GM19025 (cell line): ENCODE measurements at regions not wholly inside any gene's neighbourhood (a gene's known extent, or its start where the extent isn't known, plus 50 kb on each side); places are given as distances from the start of the nearest gene placed in this dataset.
A peak's percentile ranks its signal among the peaks of the same experiment; 100 is the strongest.

Source experiments
- ATAC-seq: cut with Tn5 transposase; IDR thresholded peaks from one replicate; pipeline ENCODE4 v1.9.1; 2021; ENCODE audit warnings: mild to moderate bottlenecking, low read depth, moderate library complexity; ENCODE audit not compliant: unreplicated experiment

GRCh38 chr16:73304008-73304774 lies 256.3 kb upstream of the ZFHX3 start:
- ATAC-seq: no peak

GRCh38 chr16:73302942-73303341 lies 255.0 kb upstream of the ZFHX3 start:
- no peak for ATAC-seq

DNA sequence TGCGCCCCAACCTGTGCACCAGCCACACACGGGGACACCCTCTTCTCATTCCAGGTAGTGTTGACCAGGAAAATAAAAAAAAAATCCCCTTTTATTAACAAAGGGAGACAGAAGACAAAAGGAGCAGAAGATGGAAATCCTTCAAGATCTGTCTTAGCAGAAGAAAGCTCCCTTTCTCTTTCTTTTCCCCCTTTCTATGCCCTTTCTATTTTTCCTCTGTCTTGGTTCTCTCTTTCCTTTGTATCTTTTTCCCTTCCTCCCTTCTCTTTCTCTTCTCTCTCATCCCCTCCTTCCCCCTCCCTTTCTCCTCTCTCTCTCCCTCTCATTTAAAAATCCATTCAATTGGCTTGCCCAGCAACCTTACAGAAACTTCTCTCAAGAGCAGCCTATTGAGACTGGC lies 254.1 kb upstream of the ZFHX3 start:
- ATAC-seq: no peak

- ATAC-seq: no peak
Observed at GRCh38 chr16:73299346-73299745, 251.4 kb upstream of the ZFHX3 start.

- ATAC-seq: peak; percentile 78
Observed at GRCh38 chr16:73298562-73298961, 250.6 kb upstream of the ZFHX3 start.

- no peak for ATAC-seq
Observed at GRCh38 chr16:73290258-73290657, 242.3 kb upstream of the ZFHX3 start.

- ATAC-seq: peak; percentile 93
Observed at GRCh38 chr16:73289232-73289631, 241.3 kb upstream of the ZFHX3 start.

GRCh38 chr16:73288520-73288919 lies 240.6 kb upstream of the ZFHX3 start:
- no peak for ATAC-seq

GRCh38 chr16:73287859-73288405 lies 240.0 kb upstream of the ZFHX3 start:
- no peak for ATAC-seq

- no peak for ATAC-seq
Observed at GRCh38 chr16:73286346-73287267, 238.7 kb upstream of the ZFHX3 start.

DNA sequence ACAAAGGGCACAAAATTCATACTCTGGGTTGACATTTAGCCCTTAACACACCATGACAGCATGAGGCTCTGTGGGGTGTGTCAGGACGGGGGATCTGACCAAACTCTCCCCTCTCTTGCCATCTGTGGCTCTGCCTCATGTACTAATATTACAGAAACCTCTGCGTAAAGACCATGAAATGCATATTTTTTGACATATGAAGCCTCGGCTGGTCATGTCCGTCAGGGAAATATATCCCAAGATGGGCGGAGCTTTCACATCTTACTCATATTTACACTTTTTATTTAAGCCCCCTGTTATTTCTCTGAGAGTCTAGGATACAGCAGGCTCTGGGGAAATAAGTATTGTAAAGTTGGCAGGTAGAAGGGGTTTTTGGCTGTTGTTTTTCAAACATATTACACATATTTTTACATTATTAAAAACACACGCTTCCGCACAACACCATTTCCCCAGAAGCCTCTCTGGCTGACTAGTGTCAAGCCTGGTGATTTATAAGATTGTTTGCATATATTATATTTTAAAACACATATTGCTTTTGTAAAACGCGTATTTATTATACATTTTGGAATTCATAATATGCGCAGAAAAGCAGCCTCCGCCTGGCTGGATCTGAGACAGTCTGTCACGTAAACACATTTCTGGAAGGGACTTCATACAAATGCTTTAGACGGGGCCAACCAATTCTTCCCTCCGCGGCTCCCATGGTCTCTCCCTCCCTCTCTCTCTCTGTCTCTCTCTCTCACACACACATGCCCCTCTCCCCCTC lies 237.7 kb upstream of the ZFHX3 start:
- no peak for ATAC-seq

DNA sequence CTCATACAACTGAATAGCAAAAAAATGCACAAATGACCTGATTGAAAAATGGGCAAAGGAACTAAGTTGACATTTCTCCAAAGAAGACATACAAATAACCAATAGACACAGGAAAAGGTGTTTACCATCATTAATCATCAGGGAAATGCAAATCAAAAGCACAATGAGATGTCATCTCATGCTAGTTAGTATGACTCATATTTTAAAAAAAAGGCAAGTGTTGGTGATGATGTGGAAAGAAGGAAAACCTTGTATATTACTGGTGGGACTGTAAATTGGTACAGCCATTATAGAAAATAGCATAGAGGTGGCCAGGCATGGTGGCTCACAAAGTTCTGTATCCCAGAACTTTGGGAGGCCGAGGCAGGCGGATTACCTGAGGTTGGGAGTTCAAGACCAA lies 232.5 kb upstream of the ZFHX3 start:
- no peak for ATAC-seq

GRCh38 chr16:73279451-73279850 lies 231.5 kb upstream of the ZFHX3 start:
- ATAC-seq: no peak

DNA sequence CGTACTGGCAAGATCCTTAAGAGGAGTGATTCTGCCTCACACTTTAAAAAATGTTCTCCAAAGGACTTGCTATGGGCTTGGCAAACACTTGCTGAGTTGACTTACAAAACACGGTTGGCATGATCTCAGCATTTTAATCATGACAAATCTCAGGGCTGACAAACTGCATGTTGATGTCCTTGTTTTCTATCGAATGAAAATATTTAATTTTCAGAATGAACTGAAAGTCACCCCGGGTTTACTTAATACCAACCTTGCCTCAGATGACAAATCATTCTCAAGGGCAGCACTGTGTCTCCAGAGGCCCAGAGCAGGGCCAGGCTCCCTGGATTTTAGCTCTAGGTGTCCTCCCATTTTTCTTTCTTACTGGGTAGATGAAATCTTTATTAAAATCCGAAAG lies 229.1 kb upstream of the ZFHX3 start:
- ATAC-seq: no peak

DNA sequence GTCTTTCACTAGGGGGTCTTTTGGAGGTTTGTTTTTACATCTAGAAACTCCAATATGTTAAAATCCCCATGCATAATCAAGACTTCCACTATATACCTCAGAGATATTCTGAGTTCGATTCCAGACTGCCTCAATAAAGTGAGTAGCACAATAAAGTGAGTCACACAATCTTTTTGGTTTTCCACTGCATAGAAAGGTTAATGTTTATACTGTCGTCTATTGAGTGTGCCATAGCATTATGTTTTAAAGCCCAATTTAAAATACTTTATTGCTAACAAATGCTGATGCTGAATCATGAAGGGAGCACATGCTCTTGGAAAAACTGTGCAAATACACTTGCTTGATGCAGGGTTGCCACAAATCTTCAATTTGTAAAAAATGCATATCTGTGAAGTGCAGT lies 227.5 kb upstream of the ZFHX3 start:
- ATAC-seq: peak; percentile 18

DNA sequence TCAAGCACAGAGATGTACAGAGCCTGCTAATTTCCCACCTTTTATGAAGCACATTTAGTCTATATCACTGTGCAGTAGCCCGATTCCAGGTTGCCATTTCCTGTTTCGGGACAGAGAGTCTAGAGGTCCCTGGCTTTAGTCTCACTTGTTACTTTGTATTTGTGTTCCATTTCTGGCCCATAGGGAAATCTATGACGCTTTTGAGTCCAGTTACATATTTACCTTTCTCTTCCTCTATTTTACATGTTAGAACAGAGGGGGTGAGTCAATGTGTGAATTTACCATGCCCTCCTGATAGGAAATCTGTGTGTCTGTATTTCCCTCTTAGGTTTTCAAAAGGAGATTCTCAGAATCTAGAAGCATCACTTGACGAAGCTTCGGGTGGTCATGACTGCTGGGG lies 227.1 kb upstream of the ZFHX3 start:
- ATAC-seq: peak; percentile 80

- ATAC-seq: no peak
Observed at GRCh38 chr16:73274140-73274539, 226.2 kb upstream of the ZFHX3 start.

GRCh38 chr16:73268366-73268993 lies 220.6 kb upstream of the ZFHX3 start:
- ATAC-seq: no peak

GRCh38 chr16:73265935-73266334 lies 218.0 kb upstream of the ZFHX3 start:
- ATAC-seq: no peak

DNA sequence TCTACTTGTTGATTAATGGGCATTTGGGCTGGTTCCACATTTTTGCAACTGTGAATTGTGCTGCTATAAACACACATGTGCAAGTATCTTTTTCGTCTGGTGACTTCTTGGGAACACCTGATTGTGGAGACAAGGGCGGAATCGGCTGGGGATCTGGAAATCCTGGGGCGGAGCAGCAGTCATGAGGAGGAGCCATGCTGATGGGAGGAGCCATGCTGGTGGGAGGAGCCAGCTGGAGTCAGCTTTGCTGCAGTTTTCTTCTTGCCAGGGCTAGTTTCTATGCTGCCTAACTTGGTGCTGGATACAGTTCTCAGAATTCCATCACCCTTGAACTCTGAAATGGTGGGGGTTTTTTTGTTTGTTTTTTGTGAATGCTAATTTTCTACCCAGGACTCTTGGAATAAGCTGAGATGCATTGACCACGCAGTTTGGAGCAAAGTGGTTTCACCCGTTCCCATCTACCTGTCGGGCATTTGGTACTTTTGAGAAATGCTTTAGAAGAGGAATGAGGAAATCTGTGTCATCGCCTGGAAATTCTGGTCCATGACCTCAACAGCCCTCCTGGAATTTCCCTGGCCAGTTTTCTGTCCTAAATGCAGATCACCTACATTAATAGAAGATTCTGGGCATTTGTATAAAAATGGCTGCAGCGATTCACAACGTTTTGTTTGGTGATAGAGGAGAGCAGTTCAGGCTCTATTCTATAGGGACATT lies 217.4 kb upstream of the ZFHX3 start:
- no peak for ATAC-seq
